ENCODE measurements at regions not wholly inside any gene's neighbourhood (a gene's known extent, or its start where the extent isn't known, plus 50 kb on each side); places are given as distances from the start of the nearest gene placed in this dataset.

DNA sequence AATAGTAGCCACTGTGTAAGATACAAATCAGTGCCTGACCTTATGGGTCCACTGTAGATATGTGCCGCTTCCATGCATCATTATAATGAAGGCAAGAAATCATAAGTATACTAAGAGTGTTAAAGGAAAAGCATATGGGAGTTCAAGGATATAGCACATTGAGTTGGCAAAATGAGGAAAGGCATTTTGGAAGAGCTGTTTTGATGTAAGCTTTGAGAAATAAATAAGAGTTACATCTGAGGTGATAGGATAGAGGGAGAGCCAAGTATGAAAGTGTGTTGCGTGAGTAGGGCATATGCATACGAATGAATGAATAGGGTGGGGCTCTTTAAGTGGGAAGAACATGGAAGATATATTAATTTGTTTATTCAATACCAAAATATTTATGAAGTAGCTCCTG, 101.0 kb upstream of the DMAC1 start:
- H3K4me1 ChIP-seq = no peaks in the 10 kb centered on the region
- no peaks in the 10 kb centered on the region for H3K9me3 ChIP-seq
- no peaks in the 10 kb centered on the region for H3K36me3 ChIP-seq
- no peak for DNase-seq (ENCODE audit: low spot score in 2 of 2)
- intact Hi-C loops (cut with DNase I; ENCODE audit: low total_unique reads) = no loop called here
- TF ChIP-seq POLR2AphosphoS5 (IDR thresholded peaks at IDR 0.05) = no peak
- TF ChIP-seq, protein P1, sequence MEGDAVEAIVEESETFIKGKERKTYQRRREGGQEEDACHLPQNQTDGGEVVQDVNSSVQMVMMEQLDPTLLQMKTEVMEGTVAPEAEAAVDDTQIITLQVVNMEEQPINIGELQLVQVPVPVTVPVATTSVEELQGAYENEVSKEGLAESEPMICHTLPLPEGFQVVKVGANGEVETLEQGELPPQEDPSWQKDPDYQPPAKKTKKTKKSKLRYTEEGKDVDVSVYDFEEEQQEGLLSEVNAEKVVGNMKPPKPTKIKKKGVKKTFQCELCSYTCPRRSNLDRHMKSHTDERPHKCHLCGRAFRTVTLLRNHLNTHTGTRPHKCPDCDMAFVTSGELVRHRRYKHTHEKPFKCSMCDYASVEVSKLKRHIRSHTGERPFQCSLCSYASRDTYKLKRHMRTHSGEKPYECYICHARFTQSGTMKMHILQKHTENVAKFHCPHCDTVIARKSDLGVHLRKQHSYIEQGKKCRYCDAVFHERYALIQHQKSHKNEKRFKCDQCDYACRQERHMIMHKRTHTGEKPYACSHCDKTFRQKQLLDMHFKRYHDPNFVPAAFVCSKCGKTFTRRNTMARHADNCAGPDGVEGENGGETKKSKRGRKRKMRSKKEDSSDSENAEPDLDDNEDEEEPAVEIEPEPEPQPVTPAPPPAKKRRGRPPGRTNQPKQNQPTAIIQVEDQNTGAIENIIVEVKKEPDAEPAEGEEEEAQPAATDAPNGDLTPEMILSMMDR (IDR thresholded peaks at IDR 0.05) = no peak
- no peak for TF ChIP-seq POLR2A (IDR thresholded peaks at IDR 0.05)
- H3K27ac ChIP-seq = no peak overlapping the region
- H3K4me3 ChIP-seq = no peak overlapping the region
- no peaks in the 10 kb centered on the region for H3K27me3 ChIP-seq

DNA sequence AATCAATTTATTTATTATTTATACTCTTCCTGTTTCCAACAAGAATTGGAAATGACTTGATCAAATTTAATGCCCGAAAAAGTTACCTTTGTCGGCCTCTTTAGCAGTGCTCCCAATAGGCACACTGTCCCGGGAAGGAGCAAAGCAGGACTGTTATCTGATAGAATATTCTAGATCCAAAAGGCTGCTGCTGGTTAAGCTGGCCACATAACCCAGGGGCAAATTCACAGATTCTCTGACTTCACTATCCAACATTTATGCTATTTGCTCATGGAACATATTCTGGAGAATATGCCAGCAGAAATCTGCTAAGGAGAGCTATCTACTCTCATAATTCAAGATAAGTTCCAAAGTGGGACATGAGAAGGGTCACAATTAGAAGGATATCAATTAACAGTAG, 100.2 kb upstream of the DMAC1 start:
- no peak overlapping the region for H3K4me3 ChIP-seq
- H3K27ac ChIP-seq = no peak overlapping the region
- DNase-seq (ENCODE audit: low spot score in 2 of 2) = no peak
- no peak for TF ChIP-seq POLR2AphosphoS5 (IDR thresholded peaks at IDR 0.05)
- TF ChIP-seq, protein P1 (IDR thresholded peaks at IDR 0.05) = no peak
- no peak for TF ChIP-seq POLR2A (IDR thresholded peaks at IDR 0.05)
- H3K4me1 ChIP-seq = no peaks in the 10 kb centered on the region
- no peaks in the 10 kb centered on the region for H3K36me3 ChIP-seq
- no peaks in the 10 kb centered on the region for H3K27me3 ChIP-seq
- H3K9me3 ChIP-seq = no peaks in the 10 kb centered on the region
- intact Hi-C loops (cut with DNase I; ENCODE audit: low total_unique reads) = no loop called here

DNA sequence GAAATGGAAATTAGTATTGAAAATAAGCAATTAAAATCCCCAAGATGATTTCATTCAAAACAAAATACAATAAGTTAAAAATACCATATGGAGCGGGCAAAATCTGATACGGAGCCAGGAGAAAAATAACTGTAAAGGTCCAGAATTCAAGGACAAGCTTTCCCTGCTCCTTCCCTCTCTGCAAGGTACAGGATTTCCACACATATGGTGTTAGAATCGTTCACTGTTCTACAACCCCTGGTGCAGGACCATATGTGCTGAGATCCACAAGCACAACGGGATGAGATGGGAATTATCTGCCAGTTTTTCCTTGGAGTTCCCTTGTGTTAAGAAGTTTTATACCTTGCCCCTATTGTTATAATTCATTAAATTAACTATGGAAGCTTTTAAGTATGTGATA, 94.7 kb upstream of the DMAC1 start:
- Histone ChIP-seq H3K27ac (no peak overlapping the region), H3K4me1 (no peaks in the 10 kb centered on the region), H3K27me3 (no peaks in the 10 kb centered on the region), H3K4me3 (no peak overlapping the region), H3K36me3 (no peaks in the 10 kb centered on the region), H3K9me3 (no peaks in the 10 kb centered on the region)
- DNase-seq (ENCODE audit: low spot score in 2 of 2) = no peak
- intact Hi-C loops (cut with DNase I; ENCODE audit: low total_unique reads) = no loop called here
- TF ChIP-seq POLR2AphosphoS5 (IDR thresholded peaks at IDR 0.05) = no peak
- TF ChIP-seq, protein P1 (IDR thresholded peaks at IDR 0.05) = no peak
- no peak for TF ChIP-seq POLR2A (IDR thresholded peaks at IDR 0.05)

DNA sequence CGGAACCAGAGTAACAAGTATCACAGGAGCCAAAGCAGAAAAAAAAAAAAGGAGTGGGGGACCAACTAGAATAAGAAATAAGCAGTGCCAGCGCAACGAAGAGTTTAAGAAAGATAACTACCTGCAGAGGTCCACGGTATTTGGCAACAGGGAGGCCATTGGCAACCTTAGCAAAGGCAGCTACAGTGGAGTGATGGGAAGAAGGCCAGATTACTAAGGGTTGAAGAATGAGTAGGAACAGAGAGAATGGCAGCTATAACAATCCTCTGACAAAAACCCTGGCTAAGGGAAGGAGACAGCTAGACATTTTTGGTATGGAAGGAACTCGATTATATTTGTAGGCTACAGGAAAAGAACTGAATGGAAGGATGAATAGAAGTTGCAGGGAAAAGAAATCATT, 93.4 kb upstream of the DMAC1 start:
- intact Hi-C loops (cut with DNase I; ENCODE audit: low total_unique reads) = no loop called here
- no peaks in the 10 kb centered on the region for H3K4me1 ChIP-seq
- TF ChIP-seq POLR2AphosphoS5 (IDR thresholded peaks at IDR 0.05) (no peak), POLR2A (IDR thresholded peaks at IDR 0.05) (no peak)
- TF ChIP-seq, protein P1 (IDR thresholded peaks at IDR 0.05) = no peak
- no peak for DNase-seq (ENCODE audit: low spot score in 2 of 2)
- no peaks in the 10 kb centered on the region for H3K27me3 ChIP-seq
- H3K9me3 ChIP-seq = no peaks in the 10 kb centered on the region
- no peak overlapping the region for H3K27ac ChIP-seq
- H3K36me3 ChIP-seq = no peaks in the 10 kb centered on the region
- H3K4me3 ChIP-seq = no peak overlapping the region

DNA sequence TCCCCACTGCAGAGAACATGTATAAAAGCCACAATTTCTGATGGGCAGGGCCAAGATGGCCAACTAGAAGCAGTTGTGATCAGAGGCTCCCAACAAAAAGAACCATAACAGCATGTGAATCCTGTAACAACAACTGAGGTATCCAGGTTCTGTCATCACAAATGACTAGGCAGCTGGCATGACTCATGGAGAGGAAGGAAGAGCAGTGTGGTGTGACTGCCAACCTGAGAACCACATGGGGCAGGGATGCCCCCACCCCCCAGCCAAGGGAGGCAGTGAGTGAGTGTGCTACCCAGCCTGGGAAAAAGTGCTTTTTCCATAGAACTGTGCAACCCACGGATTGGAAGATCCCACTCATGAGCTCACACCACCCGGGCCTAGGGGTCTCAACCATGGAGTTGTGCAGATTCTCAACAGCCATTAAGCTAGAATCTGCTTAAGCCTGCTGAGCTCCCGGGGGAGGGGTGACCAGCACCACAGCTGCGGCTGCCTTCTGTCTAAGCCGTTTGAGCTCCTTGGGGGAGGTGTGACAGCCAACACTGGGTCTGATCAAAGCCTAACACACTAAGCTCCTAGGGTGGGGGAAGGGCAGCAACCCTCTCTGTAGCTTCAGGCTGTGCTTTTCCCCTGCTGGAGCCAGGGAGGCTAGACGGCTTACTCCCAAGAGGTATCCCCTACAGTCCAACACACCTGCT, 80.1 kb upstream of the DMAC1 start:
- TF ChIP-seq, protein P1 (IDR thresholded peaks at IDR 0.05) = no peak
- TF ChIP-seq POLR2AphosphoS5 (IDR thresholded peaks at IDR 0.05) (no peak), POLR2A (IDR thresholded peaks at IDR 0.05) (no peak)
- Histone ChIP-seq H3K27ac (no peak overlapping the region), H3K27me3 (no peaks in the 10 kb centered on the region), H3K9me3 (peaks cover 0 to 27% of the 10 kb centered on the region in 2 donors), H3K36me3 (no peaks in the 10 kb centered on the region), H3K4me1 (no peaks in the 10 kb centered on the region), H3K4me3 (no peak overlapping the region)
- no peak for DNase-seq (ENCODE audit: low spot score in 2 of 2)
- intact Hi-C loops (cut with DNase I; ENCODE audit: low total_unique reads) = no loop called here
